GM12878 (cell line): ENCODE measurements at regions not wholly inside any gene's neighbourhood (a gene's known extent, or its start where the extent isn't known, plus 50 kb on each side); places are given as distances from the start of the nearest gene placed in this dataset.

ENCODE experiments used
- ATAC-seq: fragments of 200-7000 bp; cut with Tn5 transposase; 3 replicates; pipeline ENCODE4 v1.9.1; 2020; ENCODE audit warnings: mild to moderate bottlenecking, moderate library complexity
- BruUV-seq: library from RNA; stranded (reverse); fragments of 400-500 nt; replicated peaks from 2 replicates; lab custom pipeline; 2021; lab: Mats Ljungman, UMichigan
- CTCF ChIA-PET: fragments of 300-600 bp; sonication (Branson Sonifier 250); formaldehyde crosslinking; extraction: SDS; loops from one replicate; lab custom pipeline; 2021; ENCODE audit warnings: inconsistent platforms; lab: Yijun Ruan, JAX
- POLR2A ChIA-PET: fragments of 350-600 bp; formaldehyde crosslinking; extraction: SDS; loops from one replicate; lab custom pipeline; 2021; ENCODE audit warnings: inconsistent platforms; lab: Charles Lee
- RAD21 ChIA-PET: fragments of 300-600 bp; sonication (Branson Sonifier 250); formaldehyde crosslinking; loops from one replicate; lab custom pipeline; 2023; ENCODE audit warnings: antibody characterized with exemption; ENCODE audit not compliant: unreplicated experiment; lab: Charles Lee
- SMC1A ChIA-PET: fragments of 300-600 bp; sonication (Branson Sonifier 250); formaldehyde crosslinking; loops from one replicate; lab custom pipeline; 2023; ENCODE audit not compliant: unreplicated experiment, uncharacterized antibody; lab: Charles Lee
- DNase-seq: peaks from one replicate; pipeline ENCODE4 v3.0.0-alpha.2; 2011; ENCODE audit warnings: low read depth, low spot score
- FAIRE-seq: peaks from 3 replicates; lab custom pipeline; 2011; peaks lifted over from hg19 to GRCh38; lab: Jason Lieb, UNC
- H2AFZ ChIP-seq: 2 replicates; pipeline ENCODE4 v1.6.0; 2011; ENCODE audit warnings: low read depth, low read length, control low read depth; ENCODE audit not compliant: control insufficient read depth
- H3K27ac ChIP-seq: 2 replicates; pipeline ENCODE4 v1.5.1; 2011; ENCODE audit warnings: control low read depth; ENCODE audit not compliant: control insufficient read depth, insufficient read depth
- H3K27me3 ChIP-seq, 2 experiments: replicated peaks in 1 of 2; 2 replicates each; pipeline versions ENCODE4 v1.6.0 to v1.6.1; 2011; ENCODE audit warnings: low read length in 1 of 2; ENCODE audit not compliant: control insufficient read depth in 2 of 2, insufficient read depth in 2 of 2
- H3K36me3 ChIP-seq, 2 experiments: 2 replicates each; pipeline ENCODE4 v1.5.1; 2011; ENCODE audit warnings: low read length in 1 of 2; ENCODE audit not compliant: control insufficient read depth in 2 of 2, insufficient read depth in 2 of 2
- H3K4me1 ChIP-seq: 2 replicates; pipeline ENCODE4 v1.6.1; 2011; ENCODE audit warnings: mild to moderate bottlenecking, low read length, moderate library complexity, mixed read lengths; ENCODE audit not compliant: control insufficient read depth, insufficient read depth
- H3K4me2 ChIP-seq: 2 replicates; pipeline ENCODE4 v1.6.0; 2011; ENCODE audit warnings: control low read depth; ENCODE audit not compliant: control insufficient read depth, insufficient read depth
- H3K4me3 ChIP-seq: fragments of 200-600 bp; sonication (generic); 2 replicates; pipeline ENCODE4 v1.5.1; 2016
- H3K79me2 ChIP-seq: 2 replicates; pipeline ENCODE4 v1.6.0; 2011; ENCODE audit warnings: low read length; ENCODE audit not compliant: control insufficient read depth, insufficient read depth
- H3K9ac ChIP-seq: 2 replicates; pipeline ENCODE4 v1.8.0; 2011; ENCODE audit warnings: low read length, control low read depth, mixed read lengths; ENCODE audit not compliant: control insufficient read depth, insufficient read depth
- H3K9me3 ChIP-seq: replicated peaks from 3 replicates; pipeline ENCODE4 v1.5.1; 2011; ENCODE audit warnings: mild to moderate bottlenecking, low read length; ENCODE audit not compliant: control insufficient read depth, insufficient read depth
- H4K20me1 ChIP-seq: 2 replicates; pipeline ENCODE4 v1.6.0; 2011; ENCODE audit not compliant: control insufficient read depth, insufficient read depth
- BCL11A ChIP-seq: IDR thresholded peaks from 2 replicates; pipeline ENCODE4 v1.6.1; 2011; ENCODE audit warnings: low read depth, low read length
- CREB1 ChIP-seq: IDR thresholded peaks from 2 replicates; pipeline ENCODE4 v1.6.1; 2012; ENCODE audit warnings: low read depth, mild to moderate bottlenecking, inconsistent platforms
- JUNB ChIP-seq: IDR thresholded peaks from 2 replicates; pipeline ENCODE4 v1.6.1; 2016; ENCODE audit warnings: antibody characterized with exemption, mild to moderate bottlenecking
- MEF2A ChIP-seq: IDR thresholded peaks from 2 replicates; pipeline ENCODE4 v1.6.1; 2011; ENCODE audit warnings: low read depth, mild to moderate bottlenecking, low read length, moderate library complexity; ENCODE audit not compliant: insufficient read depth
- NFYB ChIP-seq: IDR thresholded peaks from 2 replicates; pipeline ENCODE4 v1.6.1; 2011; ENCODE audit warnings: low read depth, mild to moderate bottlenecking, low read length, improper control_type of control experiment, moderate library complexity; ENCODE audit not compliant: insufficient read depth
- USF2 ChIP-seq: IDR thresholded peaks from 2 replicates; pipeline ENCODE4 v1.6.1; 2011; ENCODE audit warnings: low read depth, low read length, improper control_type of control experiment, borderline replicate concordance
- ZZZ3 ChIP-seq: IDR thresholded peaks from 2 replicates; pipeline ENCODE4 v1.6.1; 2011; ENCODE audit warnings: low read depth; ENCODE audit not compliant: control insufficient read depth, insufficient read length
- WGBS: methylation state at CpG from one replicate; pipeline ENCODE4 v1.1.6; 2016; ENCODE audit warnings: low lambda C conversion rate; ENCODE audit not compliant: insufficient replicate concordance, insufficient coverage; ENCODE audit errors: missing lambda C conversion rate; 5-methylcytosine and 5-hydroxymethylcytosine counted together
- in situ Hi-C: fragments of 300-500 bp; cut with MboI; formaldehyde crosslinking; loops from 9 replicates; pipeline ENCODE4 v1.14.3; 2018; ENCODE audit warnings: mixed read lengths
- intact Hi-C: fragments of 100-400 bp; cut with micrococcal nuclease; formaldehyde crosslinking; loops from one replicate; pipeline ENCODE4 v1.14.2; 2022; ENCODE audit not compliant: unreplicated experiment

DNA sequence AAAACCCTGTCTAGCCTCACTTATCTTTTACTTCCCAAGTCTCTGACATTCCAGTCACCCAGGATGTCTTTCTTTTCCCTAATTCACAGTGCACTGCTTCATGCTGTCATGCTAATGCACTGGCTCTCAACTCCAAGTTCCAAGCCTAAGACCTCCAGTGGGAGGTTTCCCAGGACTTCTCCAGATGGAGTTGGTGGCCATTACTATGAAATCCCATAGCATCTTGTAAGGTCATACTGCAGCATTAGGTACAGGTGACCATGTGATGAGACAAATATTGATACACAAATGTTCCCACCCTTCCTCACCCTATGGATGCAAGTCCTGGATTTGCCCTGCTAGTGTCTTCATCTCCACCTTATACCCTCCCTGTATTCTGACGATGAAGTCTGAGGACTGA is 138.6 kb upstream of the PRICKLE2 start:
- H3K27me3 ChIP-seq: no peaks in the 10 kb centered on the region
- intact Hi-C loops (no loop called here), in situ Hi-C loops (no loop called here)
- H2AFZ ChIP-seq: no peak overlapping the region
- H3K4me1 ChIP-seq: no peaks in the 10 kb centered on the region
- no peaks in the 10 kb centered on the region for H3K9me3 ChIP-seq
- DNase-seq (no peak), ATAC-seq (no peak), FAIRE-seq (no peak)
- TF ChIP-seq JUNB: no peak
- TF ChIP-seq CREB1: no peak
- no peak for TF ChIP-seq MEF2A
- no peak for TF ChIP-seq ZZZ3
- no peak for TF ChIP-seq BCL11A
- no peak for TF ChIP-seq USF2
- TF ChIP-seq NFYB: no peak
- H3K4me3 ChIP-seq: no peak overlapping the region
- no peaks in the 10 kb centered on the region for H4K20me1 ChIP-seq
- H3K79me2 ChIP-seq: no peaks in the 10 kb centered on the region
- ChIA-PET RAD21 (interaction anchor here (1.4 kb wide), 1 partner anchor 57 kb away, joined by 5 read pairs; no protein-coding TSS in a partner anchor), POLR2A (no interaction called here), SMC1A (interaction anchor here (0.9 to 1.4 kb wide), 6 partner anchors 10 to 110 kb away, joined by 3 to 10 read pairs (median 4); no protein-coding TSS in a partner anchor), CTCF (no interaction called here)
- no peak overlapping the region for H3K4me2 ChIP-seq
- no peak overlapping the region for H3K9ac ChIP-seq
- 86% methylated on average over 1 of the region's 1 CpG for WGBS
- H3K36me3 ChIP-seq: no peaks in the 10 kb centered on the region
- no peak overlapping the region for H3K27ac ChIP-seq
- BruUV-seq: no TSS peak
